ENCODE measurements at regions not wholly inside any gene's neighbourhood (a gene's known extent, or its start where the extent isn't known, plus 50 kb on each side); places are given as distances from the start of the nearest gene placed in this dataset.
"Not testable (repeated sequence)": the region's sequence is repeated elsewhere in the genome, so short reads cannot be mapped to it uniquely, and the experiment has no call there.

GRCh38 chr5:74450095-74450494 lies 190.4 kb downstream of the ENC1 start:
- H3K36me3 ChIP-seq (ENCODE audit: control insufficient read depth, insufficient read depth, low read length): no peaks in the 10 kb centered on the region
- H3K4me1 ChIP-seq: peaks cover 25% of the 10 kb centered on the region
- no peaks in the 10 kb centered on the region for H3K79me2 ChIP-seq
- no peak overlapping the region for H3K9ac ChIP-seq
- no peak overlapping the region for H3K4me3 ChIP-seq (ENCODE audit: low read depth, low read length)
- no peaks in the 10 kb centered on the region for H3K9me3 ChIP-seq (ENCODE audit: control insufficient read depth, low read length)
- peak overlapping the region; percentile 65 for H3K27ac ChIP-seq
- H2AFZ ChIP-seq: peak overlapping the region; percentile 21
- TF ChIP-seq CTCF (IDR thresholded peaks at IDR 0.05): no peak
- no peak overlapping the region for H3K4me2 ChIP-seq (ENCODE audit: low read length)
- H3K27me3 ChIP-seq (ENCODE audit: control insufficient read depth, insufficient read depth, low read length): no peaks in the 10 kb centered on the region

DNA sequence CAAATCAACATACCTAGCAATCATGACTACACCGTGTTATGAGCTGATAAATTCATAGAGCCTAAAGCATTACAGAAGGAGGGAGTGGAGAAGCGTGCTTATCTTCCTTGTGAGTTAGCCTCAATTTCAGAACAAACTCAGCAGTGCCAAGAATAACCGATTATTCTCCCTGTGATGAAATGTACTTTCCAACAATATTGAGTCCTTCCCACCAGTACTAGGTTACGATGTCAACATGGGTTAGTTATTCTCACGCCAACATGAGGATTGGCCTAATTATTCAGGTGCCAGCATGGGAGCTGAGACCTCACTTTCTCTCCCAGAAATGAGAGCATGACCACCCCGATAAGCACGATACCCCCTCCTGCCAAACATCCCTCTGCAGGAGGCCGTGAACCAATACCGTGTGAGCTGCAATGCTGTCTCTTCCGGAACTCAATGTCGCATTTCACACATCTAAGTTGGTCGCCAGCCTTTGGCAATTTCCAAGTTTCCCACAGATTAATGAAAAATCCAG lies 193.7 kb downstream of the ENC1 start:
- no peak overlapping the region for H3K4me3 ChIP-seq (ENCODE audit: low read depth, low read length)
- no peaks in the 10 kb centered on the region for H3K27me3 ChIP-seq (ENCODE audit: control insufficient read depth, insufficient read depth, low read length)
- TF ChIP-seq CTCF (IDR thresholded peaks at IDR 0.05): no peak
- H3K9me3 ChIP-seq (ENCODE audit: control insufficient read depth, low read length): no peaks in the 10 kb centered on the region
- no peaks in the 10 kb centered on the region for H3K36me3 ChIP-seq (ENCODE audit: control insufficient read depth, insufficient read depth, low read length)
- H3K27ac ChIP-seq: no peak overlapping the region
- no peak overlapping the region for H2AFZ ChIP-seq
- no peak overlapping the region for H3K4me2 ChIP-seq (ENCODE audit: low read length)
- H3K4me1 ChIP-seq: peaks cover 14% of the 10 kb centered on the region
- no peaks in the 10 kb centered on the region for H3K79me2 ChIP-seq
- H3K9ac ChIP-seq: no peak overlapping the region

DNA sequence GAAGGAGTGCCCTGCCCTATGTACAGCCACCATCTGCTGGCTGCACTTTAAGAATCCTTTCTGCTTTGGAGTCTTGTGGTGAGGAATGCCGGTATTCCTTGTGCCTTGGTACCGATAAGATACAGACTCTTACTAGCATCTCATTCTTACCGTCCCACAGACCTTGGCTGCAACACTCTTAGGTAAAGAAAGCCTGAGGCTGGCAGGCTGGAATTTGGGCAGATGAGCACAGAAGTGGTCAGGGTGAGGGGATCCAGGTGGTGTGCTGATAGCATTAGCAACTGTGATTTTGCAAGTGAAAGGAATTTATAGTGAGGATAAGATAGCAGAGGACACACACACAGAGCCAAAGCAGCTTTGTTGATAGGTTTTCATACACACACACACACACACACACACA lies 198.1 kb downstream of the ENC1 start:
- Histone ChIP-seq H3K27me3 (ENCODE audit: control insufficient read depth, insufficient read depth, low read length) (no peaks in the 10 kb centered on the region), H2AFZ (peak overlapping the region; percentile 5), H3K9me3 (ENCODE audit: control insufficient read depth, low read length) (no peaks in the 10 kb centered on the region), H3K9ac (no peak overlapping the region), H3K4me3 (ENCODE audit: low read depth, low read length) (no peak overlapping the region), H3K27ac (no peak overlapping the region), H3K4me2 (ENCODE audit: low read length) (no peak overlapping the region), H3K4me1 (no peaks in the 10 kb centered on the region), H3K79me2 (no peaks in the 10 kb centered on the region), H3K36me3 (ENCODE audit: control insufficient read depth, insufficient read depth, low read length) (no peaks in the 10 kb centered on the region)
- no peak for TF ChIP-seq CTCF (IDR thresholded peaks at IDR 0.05)

DNA sequence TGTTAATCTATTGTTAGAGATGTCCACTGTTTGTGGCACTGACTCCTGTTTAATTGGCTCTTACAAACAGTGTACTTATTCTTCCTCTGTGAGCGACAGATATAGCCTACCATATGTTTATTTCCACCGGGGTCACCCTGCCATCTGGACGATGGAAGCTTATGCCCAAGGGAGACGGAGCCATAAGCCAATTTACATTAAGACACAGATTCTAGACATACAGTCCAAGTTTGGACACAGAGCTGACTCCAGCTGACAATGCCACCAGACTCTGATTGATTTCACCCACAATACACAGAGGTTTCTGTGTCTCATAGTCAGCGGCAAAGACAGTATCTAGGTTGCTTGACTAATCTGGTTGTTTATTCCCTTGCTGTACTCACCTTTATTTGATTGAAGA lies 198.9 kb downstream of the ENC1 start:
- Histone ChIP-seq H3K27me3 (ENCODE audit: control insufficient read depth, insufficient read depth, low read length) (no peaks in the 10 kb centered on the region), H3K79me2 (no peaks in the 10 kb centered on the region), H3K36me3 (ENCODE audit: control insufficient read depth, insufficient read depth, low read length) (no peaks in the 10 kb centered on the region), H3K27ac (no peak overlapping the region), H3K9me3 (ENCODE audit: control insufficient read depth, low read length) (no peaks in the 10 kb centered on the region), H3K4me2 (ENCODE audit: low read length) (no peak overlapping the region), H3K9ac (no peak overlapping the region), H3K4me1 (no peaks in the 10 kb centered on the region), H2AFZ (no peak overlapping the region), H3K4me3 (ENCODE audit: low read depth, low read length) (no peak overlapping the region)
- TF ChIP-seq CTCF (IDR thresholded peaks at IDR 0.05): no peak

DNA sequence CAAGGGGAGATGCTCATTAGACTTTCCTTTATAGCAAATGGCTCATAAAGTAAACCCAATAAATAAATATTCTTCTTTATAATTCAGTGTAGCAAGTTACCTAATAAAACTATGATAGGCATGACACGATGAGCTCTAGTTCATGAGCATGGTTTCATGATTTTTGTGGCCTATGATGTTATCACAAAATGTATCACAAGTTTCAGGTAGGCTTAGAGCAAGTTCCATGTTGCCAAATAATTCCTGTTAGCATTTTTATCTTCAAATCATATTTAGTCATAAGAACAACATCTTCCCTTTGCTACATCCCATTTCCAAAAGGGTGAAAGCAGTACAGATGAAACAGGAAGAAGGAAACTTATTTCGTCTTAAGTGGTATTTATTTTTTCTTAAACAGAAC lies 200.2 kb downstream of the ENC1 start:
- Histone ChIP-seq H3K4me2 (ENCODE audit: low read length) (no peak overlapping the region), H3K27me3 (ENCODE audit: control insufficient read depth, insufficient read depth, low read length) (no peaks in the 10 kb centered on the region), H3K4me3 (ENCODE audit: low read depth, low read length) (no peak overlapping the region), H3K27ac (no peak overlapping the region), H3K79me2 (no peaks in the 10 kb centered on the region), H2AFZ (no peak overlapping the region), H3K36me3 (ENCODE audit: control insufficient read depth, insufficient read depth, low read length) (no peaks in the 10 kb centered on the region), H3K4me1 (no peaks in the 10 kb centered on the region), H3K9ac (no peak overlapping the region), H3K9me3 (ENCODE audit: control insufficient read depth, low read length) (no peaks in the 10 kb centered on the region)
- TF ChIP-seq CTCF (IDR thresholded peaks at IDR 0.05): no peak

DNA sequence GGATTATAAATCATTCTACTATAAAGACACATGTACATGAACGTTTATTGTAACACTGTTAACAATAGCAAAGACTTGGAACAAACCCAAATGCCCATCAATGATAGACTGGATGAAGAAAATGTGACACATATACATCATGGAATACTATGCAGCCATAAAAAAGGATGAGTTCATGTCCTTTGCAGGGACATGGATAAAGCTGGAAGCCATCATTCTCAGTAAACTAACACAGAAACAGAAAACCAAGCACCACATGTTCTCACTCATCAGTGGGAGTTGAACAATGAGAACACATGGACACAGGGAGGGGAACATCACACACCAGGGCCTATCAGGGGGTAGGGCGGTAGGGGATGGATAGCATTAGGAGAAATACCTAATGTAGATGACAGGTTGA lies 202.7 kb downstream of the ENC1 start:
- H3K36me3 ChIP-seq (ENCODE audit: control insufficient read depth, insufficient read depth, low read length); H3K9ac ChIP-seq; H3K27ac ChIP-seq; H3K79me2 ChIP-seq; H3K4me1 ChIP-seq; H3K4me2 ChIP-seq (ENCODE audit: low read length); H3K4me3 ChIP-seq (ENCODE audit: low read depth, low read length); H2AFZ ChIP-seq; H3K27me3 ChIP-seq (ENCODE audit: control insufficient read depth, insufficient read depth, low read length); H3K9me3 ChIP-seq (ENCODE audit: control insufficient read depth, low read length): not testable (repeated sequence)

Data from parathyroid adenoma (tissue), 2 donors.